ENCODE measurements at regions not wholly inside any gene's neighbourhood (a gene's known extent, or its start where the extent isn't known, plus 50 kb on each side); places are given as distances from the start of the nearest gene placed in this dataset.

DNA sequence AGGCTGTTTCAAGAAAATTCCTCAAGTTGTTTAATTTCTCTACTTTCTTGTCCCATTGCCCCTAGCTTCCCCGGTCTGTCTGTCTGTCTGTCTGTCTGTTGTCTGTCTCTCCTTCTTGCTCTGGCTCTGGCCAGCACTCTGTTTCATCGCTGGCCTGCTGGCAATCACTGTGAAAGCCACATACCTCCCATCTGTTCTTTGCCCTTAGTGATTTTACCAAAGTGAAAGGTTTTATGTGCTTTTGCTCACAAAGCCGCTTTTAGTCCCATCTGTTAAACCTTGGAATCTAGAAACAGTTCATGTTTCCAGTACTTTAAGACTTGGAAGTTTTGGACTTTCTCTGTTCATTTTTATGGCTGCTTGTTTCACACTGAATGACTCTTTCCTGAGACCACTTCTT lies 87.8 kb upstream of the EXOC2 start:
- TF ChIP-seq, protein P1, sequence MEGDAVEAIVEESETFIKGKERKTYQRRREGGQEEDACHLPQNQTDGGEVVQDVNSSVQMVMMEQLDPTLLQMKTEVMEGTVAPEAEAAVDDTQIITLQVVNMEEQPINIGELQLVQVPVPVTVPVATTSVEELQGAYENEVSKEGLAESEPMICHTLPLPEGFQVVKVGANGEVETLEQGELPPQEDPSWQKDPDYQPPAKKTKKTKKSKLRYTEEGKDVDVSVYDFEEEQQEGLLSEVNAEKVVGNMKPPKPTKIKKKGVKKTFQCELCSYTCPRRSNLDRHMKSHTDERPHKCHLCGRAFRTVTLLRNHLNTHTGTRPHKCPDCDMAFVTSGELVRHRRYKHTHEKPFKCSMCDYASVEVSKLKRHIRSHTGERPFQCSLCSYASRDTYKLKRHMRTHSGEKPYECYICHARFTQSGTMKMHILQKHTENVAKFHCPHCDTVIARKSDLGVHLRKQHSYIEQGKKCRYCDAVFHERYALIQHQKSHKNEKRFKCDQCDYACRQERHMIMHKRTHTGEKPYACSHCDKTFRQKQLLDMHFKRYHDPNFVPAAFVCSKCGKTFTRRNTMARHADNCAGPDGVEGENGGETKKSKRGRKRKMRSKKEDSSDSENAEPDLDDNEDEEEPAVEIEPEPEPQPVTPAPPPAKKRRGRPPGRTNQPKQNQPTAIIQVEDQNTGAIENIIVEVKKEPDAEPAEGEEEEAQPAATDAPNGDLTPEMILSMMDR (IDR thresholded peaks at IDR 0.05), result no peak
- no peak for TF ChIP-seq POLR2A (IDR thresholded peaks at IDR 0.05)

Data from ovary (tissue), 3 donors.